ENCODE measurements at regions not wholly inside any gene's neighbourhood (a gene's known extent, or its start where the extent isn't known, plus 50 kb on each side); places are given as distances from the start of the nearest gene placed in this dataset.

DNA sequence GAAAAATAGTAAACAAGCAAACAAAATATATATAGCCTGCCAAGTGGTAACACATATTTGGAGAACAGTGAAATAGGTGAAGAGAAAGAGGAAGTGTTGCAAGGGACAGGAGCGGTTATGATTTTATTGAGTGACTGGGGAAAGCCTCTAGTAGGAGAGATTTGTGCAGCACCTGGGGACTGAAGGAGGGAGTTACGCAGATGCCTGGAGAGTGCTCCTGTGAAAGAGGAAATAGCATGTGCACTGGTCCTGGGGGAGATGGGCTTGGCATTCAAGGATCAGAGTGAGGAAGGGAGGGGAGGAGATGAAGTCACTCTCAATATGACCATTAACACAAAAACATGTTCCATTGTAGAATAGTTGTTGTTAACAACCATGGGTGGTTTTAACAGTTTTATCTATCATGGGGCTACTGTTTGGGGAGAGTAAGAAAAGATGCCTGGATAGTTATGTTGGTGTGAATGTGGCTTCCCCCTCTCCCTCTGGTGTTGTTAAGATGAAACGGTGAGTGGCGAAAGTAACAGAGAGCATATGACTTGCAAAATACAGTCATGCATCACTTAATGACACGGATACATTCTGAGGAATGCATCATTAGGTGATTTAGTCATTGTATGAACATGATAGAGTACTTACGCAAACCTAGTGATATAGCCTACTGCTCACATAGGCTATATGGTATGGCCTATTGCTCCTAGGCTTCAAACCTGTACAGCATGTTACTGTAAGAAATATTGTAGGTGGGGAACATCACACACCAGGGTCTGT lies 251.7 kb upstream of the ARGLU1 start:
- no peak for DNase-seq (ENCODE audit: low read depth in 2 of 2)

DNA sequence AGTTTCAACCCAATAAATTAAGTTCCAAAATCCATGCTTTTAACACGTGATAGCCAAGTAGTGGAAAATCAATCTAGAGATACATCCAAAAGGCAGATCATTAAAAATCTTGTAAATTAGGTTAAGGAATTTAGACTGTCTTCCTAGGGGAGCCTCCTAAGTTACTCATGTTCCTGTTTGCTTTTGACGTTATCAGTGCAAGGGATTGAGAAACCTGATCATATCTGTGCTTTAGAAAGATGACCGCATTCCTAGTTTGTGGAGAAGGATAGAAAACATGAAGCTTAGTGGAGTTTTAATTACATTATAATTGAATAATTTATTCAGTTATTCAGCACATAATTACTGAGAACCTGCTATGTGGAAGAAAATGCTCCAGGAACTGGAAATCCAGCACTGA lies 251.0 kb upstream of the ARGLU1 start:
- no peak for DNase-seq (ENCODE audit: low read depth in 2 of 2)

DNA sequence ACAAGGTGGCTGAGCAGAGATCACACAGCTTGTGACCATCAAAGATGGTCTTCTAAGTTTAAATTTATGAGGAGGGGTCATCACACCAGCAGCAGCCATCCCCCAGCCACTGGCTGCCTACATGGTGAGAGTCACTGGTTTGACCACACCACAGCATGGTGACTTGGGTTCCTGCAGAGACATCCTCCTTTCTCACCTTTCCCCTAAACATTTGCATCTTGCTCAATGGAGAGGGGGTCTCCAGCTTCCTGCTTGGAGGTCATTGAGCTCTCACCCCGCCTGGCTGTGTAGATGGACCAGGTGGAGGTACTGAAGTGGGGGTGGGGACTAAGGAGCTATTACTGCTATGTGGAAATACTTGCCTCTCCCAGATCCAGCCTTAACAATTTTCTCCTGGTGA lies 247.6 kb upstream of the ARGLU1 start:
- DNase-seq (ENCODE audit: low read depth in 2 of 2), result no peak

DNA sequence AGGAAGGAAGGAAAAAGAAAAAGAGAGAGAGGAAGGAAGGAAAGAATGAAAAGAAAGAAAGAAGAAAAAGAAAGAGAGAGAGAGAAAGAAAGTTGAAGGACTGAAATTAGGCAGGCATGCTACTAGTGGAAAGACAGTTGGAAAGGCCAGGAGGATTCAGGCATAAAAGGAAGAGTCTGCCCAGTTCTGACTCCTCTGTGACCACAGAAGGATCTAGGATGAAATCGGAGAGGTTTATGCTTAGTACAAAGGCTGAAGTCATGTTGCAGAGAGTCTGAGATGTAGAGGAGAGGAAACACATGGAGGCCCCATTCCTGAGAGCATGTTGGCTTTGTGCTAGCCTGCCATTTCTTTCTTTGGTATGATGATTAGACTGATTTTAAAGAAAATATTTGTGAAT lies 246.5 kb upstream of the ARGLU1 start:
- no peak for DNase-seq (ENCODE audit: low read depth in 2 of 2)

DNA sequence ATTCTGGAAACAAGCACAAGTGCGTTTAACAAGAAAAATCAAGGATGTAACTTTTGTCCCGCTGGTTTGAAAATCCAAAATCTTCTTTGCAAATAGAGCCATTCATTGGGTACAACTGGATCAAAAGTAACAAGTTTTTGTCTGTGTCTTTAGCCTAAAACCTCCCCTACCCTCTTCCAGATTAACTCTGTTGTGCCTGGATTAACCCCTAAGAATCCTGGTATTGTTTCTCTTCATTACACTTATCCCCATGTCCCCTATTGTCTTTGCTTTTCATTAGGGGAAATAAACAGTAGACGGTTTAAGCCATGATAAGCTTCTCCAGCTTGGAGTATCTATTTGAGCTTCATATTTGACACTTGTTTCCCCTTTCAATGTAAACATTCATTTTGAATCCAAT lies 242.1 kb upstream of the ARGLU1 start:
- DNase-seq (ENCODE audit: low read depth in 2 of 2), result no peak

DNA sequence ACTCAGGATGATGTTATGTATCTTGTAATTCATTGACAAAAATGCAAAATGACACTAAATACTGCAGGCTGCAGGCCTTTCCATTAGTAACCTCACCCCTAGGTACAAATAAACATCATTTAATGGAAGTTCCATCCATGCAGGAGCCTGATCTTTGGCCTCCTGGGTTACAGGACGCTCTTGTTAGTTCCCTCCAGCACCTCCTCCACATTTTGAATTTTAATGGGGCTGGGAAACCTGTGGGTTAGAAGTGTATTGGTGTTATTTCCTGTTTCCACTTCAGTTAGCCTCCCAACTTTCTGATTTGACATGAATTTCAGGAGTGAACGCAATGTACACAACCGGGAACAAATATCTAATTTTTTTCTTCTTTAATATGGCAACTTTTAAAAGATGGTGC lies 237.1 kb upstream of the ARGLU1 start:
- DNase-seq (ENCODE audit: low read depth in 2 of 2), result no peak

DNA sequence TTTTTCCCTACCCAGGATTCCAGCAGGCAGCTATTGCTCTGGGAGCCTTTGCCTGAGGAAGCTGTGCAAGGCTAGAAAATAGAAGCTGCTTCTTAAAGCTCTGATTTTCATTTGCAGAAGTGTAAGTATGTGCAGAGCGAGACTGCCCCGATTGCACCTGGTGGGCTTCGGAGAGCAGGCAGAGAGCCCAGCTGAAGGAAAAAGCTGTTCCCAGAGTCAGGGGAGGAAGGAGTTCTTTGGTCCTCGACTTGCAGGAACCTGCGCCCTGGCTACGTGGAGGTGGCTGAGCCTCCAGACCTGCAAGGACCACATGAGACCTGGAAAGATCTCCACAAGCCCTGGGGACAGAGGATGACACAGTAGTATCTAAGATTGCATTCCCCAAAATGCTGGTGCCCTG lies 235.0 kb upstream of the ARGLU1 start:
- DNase-seq (ENCODE audit: low read depth in 2 of 2), result no peak

DNA sequence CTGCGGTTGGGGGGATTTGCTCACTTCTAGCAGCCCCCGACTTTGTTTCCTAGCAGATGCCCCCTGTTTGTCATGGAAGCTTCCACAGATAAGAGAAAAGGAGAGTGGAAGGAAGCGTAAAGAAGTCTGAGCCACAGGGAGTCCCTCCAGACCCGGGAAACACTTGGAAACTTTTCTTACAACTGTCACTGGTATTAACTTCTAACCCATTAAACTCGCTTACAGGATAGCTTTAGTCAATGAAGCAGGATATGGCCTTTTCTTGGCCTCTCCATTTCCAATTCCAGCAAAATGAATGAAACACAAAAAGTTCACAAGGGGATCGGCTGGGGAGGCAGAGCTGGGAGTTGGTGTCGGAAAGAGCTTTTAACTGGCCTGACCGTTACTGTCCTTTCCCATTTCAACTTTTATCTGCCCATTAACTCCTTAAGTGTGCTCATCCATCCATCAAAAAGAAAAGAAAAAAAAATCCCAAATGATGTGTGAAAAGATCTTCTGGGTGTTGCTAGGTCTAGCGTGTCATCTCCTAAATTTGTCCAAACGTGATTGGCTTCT lies 231.9 kb upstream of the ARGLU1 start:
- no peak for DNase-seq (ENCODE audit: low read depth in 2 of 2)

DNA sequence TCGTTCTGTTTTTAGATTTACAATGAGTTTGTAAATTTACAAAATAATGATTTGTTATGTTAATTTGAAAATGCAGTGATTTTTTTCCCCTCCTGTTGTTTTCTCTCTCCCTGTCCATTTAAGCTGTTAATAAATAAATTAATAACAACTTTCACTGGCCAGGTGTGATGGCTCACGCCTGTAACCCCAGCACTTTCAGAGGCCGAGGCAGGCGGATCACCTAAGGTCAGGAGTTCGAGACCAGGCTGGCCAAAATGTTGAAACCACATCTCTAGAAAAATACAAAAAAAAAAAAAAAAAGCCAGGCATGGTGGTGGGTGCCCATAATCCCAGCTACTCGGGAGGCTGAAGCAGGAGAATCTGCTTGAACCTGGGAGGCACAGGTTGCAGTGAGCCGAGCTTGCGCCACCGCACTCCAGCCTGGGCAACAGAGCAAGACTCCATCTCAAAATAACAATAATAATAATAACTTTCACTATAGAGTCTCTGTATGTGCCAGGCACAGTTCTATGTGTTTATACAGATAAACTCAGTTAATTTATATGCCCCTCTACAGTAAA lies 229.2 kb upstream of the ARGLU1 start:
- no peak for DNase-seq (ENCODE audit: low read depth in 2 of 2)

DNA sequence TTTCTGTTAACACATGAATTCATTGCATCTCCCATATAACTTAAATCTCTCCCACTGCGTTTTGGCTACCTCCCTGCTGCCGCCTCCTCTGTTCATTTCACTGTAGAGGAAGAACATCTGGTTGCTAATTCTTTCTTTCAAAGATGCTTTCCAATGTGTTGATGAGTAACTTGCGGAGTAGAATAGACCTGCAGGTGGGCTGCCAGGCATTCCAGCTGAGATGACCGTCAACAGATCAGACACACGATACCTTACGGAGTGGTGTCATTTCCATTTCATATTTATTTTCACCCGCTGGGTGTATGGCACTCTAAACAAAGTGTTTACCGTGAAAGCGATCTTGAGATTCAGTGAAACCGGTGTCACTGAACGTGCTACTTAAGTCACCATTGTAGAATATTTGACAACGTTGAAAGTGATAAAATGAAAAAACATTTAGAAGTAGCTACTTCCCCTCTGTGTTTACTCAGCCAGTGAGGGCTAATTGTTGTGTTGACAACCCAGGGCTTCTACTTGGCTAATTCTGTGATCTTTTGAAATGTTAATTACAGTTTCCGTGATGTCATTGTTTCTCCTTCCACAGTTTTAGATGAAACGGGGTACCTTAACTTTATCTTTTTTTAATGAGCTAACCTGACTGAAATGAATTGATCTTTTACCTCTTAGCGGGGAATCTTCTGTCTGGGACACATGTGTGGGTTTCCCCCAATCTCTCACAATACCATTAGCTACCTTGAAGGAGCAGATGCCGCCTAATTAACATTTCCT lies 228.5 kb upstream of the ARGLU1 start:
- DNase-seq (ENCODE audit: low read depth in 2 of 2), result no peak

DNA sequence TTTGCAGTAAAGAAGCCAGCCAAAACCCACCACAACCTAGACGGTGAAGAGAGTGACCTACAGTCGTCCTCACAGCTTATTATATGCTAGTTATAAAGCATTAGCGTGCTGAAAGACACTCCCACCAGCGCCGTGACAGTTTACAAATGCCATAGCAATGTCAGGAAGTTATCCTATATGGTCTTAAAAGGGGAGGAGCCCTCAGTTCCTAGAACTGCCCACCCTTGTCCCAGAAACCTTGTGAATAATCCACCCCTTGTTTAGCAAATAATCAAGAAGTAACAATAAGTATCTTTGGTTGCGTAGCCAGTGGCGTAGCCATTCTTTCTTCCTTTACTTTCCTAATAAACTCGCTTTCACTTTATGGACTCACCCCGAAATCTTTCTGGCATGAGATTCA lies 227.9 kb upstream of the ARGLU1 start:
- no peak for DNase-seq (ENCODE audit: low read depth in 2 of 2)

DNA sequence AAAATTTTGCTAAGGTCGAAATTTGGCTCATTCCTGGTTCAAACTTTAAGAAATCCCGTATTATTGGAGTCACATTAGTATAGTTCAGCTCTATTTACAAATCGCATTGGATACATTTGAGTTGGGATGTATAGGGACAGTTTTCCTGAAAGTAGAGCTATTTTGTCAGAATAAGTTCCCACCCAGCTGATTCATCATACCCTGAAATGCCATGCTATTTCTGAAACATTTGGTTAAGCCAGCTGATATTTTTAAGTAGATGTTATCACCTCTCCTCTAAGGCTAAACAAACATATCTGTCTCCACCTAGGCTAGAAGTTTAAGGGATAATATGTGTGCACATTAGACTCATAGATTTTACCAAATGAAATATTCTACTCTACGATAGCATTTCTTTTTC lies 226.2 kb upstream of the ARGLU1 start:
- DNase-seq (ENCODE audit: low read depth in 2 of 2), result no peak

DNA sequence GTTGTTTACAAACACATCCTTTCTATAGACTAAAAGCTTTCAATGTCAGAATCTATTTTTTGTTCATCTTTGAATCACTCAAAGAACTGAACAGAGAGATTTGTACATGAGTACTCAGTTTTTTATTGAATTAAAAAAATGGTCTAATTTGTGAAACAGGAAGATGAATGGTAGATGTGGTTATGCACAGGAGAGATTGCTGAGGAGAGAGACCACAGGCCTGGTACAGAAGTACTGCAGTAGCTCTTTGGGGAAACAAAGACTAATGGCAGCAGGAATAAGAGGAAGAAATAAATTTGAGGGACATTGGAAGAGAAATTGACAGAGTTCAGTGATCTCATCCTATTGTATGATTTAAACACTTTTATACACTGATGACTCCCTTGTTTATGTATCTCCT lies 222.0 kb upstream of the ARGLU1 start:
- no peak for DNase-seq (ENCODE audit: low read depth in 2 of 2)

DNA sequence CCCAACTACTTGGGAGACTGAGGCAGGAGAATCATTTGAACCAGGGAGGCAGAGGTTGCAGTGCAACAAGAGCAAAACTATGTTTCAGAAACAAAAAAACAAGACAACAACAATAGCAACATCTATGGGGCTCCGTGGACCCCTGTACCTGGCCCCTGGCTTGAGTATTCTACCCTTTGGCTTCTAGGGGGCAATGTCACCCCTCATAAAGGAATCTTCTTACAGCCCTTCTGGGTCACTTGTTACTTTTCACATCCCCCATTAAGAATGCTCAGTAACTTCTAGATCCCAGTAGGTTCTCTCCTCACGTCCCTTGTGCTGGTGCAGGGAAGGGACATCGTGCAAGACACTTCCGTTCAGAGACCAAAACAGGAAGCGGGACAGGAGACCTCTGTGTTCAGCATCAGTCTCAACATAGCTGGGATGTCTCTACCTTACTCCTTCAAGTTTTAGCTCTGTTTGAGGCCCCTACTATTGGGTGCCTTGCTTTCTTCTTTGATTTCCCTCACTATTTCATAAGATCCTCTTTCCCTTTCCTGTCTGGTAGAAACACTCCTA lies 218.1 kb upstream of the ARGLU1 start:
- no peak for DNase-seq (ENCODE audit: low read depth in 2 of 2)

DNA sequence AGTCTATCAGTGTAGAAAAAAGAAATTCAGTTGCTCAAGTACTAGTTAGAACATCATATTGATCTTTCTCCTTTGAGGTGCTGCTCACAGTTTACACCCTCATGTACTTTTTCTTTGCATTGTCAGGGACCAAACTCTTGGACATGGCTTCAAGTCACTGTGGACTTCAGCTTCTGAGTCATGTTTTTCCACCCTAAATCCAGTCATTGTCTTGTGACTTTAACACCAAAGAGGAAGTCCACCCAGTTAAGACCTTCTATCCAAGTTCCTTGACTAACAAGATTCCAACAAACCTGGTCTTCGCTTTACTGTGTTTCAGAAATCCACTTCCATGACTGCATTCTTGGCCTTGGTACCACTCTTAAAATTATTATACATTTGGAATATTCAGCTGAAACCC lies 206.7 kb upstream of the ARGLU1 start:
- no peak for DNase-seq (ENCODE audit: low read depth in 2 of 2)

DNA sequence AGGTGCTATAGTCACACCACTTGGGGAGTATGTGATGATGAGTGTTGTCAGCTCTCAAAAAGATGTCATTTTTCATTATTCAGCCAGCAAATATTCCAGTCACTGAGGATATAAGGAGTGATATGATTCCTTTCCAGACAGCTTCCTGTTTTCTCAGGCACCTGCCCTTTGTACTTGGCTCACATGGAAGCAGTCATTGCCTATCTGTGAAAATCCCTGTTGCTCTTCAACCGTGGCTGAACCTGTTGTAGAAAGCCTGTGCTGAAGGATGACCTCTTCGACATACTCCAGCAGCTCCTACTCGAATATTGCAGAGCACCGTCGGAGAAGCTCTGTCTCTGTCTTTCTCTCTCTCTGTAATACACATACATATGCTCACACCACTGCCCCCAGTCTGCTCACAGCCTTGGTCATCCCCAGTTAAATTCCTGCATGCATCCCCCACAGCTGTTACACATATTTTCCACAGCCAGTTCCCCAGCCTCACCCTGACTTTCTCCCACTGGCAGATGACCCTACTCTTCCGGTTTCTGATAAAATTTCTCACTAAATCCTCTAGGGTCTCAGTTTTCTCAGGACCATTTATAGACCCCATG lies 204.2 kb upstream of the ARGLU1 start:
- no peak for DNase-seq (ENCODE audit: low read depth in 2 of 2)

DNA sequence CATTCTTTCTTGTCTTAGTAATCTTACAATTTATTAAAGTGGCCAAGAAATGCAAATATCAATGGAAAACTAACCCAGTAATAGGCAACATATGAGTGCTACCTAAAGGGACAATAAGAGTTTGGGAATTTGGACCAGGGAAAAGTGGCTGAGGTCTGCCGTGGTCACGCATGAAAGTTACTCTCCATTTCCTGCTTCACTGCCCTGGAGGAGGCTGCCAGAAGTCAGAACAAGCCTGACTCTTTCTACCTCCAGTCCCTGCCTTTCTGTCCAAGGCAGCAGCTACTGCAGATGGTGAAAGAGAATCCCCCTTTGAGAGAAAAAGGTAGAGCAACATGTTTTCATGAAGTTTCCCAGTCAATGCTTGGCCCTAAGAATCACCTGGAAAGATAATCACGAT lies 201.1 kb upstream of the ARGLU1 start:
- no peak for DNase-seq (ENCODE audit: low read depth in 2 of 2)

DNA sequence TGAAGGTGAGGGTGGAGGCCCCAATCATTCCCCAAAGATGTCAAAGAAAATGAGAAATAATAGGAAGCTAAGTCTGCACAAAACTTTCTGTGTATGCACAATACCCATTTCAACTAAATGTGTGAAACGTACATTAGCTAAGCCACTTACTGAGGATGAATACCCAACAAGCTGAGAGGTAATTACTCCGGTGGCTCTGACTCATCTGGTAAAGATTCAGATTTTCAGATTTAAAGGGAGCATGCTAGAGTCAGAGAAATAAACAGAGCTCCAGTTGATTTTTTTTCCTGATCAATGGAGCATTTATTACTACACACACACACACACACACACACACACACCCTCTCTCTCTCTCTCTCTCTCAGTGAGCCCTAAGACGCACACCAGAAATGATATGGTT lies 194.8 kb upstream of the ARGLU1 start:
- no peak for DNase-seq (ENCODE audit: low read depth in 2 of 2)

DNA sequence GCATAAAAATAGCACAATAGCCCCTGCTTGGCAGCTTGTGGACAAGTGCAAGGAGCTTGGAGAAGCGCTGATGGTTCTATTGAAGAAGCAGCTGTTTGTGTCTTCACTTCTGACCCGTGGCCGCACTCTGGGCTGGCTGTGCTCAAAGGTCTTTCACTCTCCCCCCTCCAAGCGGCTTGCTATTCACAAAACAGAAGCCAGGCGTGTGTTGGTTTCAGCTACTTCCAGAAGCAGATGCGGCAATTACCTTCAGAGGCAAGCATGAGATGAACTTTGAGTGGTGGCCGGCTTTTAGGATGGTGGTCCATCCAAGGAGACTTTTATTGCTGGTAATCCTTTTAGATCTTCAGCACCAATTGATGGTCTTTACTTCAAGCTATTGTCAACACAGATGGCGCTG lies 188.5 kb upstream of the ARGLU1 start:
- DNase-seq (ENCODE audit: low read depth in 2 of 2), result no peak

DNA sequence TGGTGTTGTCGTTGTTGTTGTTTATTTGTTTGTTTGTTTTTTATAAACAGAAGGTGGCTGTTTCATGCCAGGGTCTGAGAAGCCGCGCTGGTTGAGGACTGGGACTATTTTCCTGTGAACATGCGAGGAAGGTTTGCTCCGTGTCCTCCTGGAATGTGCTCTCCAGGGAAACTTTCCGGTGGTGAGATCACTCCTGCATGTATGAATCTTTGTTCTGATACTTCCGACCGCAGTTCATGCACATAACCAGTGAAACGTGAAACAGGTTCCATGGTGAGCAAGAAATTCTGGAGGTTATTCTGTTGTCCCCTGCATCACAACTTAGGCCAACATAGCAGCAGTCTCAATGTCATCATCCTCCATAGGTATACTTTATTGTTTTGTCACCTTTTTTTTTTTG lies 187.6 kb upstream of the ARGLU1 start:
- DNase-seq (ENCODE audit: low read depth in 2 of 2), result no peak

DNA sequence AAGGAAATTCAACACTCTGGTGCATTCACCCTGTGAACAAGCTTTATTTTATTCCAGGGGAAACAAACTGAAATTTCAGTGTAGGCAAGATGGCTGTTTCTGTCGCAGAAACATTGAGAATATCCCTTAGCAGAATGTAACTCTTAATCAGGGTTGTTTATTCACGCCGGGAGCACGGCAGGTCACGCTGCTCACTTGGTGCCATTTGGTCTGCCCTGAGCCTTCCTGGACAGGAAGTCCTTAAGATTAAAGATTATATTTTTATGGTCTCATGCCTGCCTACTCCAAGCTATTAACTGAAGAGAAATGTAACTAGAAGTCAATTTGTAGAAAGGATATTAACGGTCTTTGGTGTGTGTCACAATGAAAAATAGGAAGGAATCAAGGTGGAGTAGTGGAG lies 185.3 kb upstream of the ARGLU1 start:
- DNase-seq (ENCODE audit: low read depth in 2 of 2), result no peak

DNA sequence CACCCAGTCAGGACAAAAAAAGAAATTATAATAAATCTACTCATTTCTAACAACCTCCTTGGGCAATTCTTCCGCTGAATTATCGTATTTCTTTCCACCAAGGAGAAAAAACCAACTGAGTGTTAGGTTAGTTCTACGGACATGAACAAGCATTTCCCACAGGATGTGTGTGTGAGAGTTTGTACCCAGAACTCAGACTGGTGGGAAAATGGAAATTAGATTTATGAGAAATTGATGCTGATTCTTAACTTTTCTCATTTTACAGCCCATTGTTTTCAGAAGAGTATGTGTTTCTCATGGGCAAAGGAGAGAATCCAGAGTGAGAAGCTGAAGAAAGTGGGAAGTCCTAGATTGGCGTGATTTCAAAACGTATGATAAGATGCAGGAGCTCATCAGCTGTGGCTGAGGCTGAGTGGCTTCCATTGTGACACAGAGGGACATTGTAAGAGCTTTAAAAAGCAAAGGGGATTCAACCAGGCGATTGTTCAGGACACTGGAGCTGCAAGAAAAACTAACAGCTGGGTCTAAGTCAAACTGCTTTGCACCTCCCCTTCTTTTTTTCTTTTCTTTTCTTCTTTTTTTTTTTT lies 184.7 kb upstream of the ARGLU1 start:
- no peak for DNase-seq (ENCODE audit: low read depth in 2 of 2)

Data from stimulated activated CD8-positive, alpha-beta memory T cell treated with anti-CD3 and anti-CD28 coated beads, Interleukin-7, amount 100 ng/mL, for 4 hours (primary cell).